WERI-Rb-1 (cell line): ENCODE measurements at regions not wholly inside any gene's neighbourhood (a gene's known extent, or its start where the extent isn't known, plus 50 kb on each side); places are given as distances from the start of the nearest gene placed in this dataset.
"Not testable (repeated sequence)": the region's sequence is repeated elsewhere in the genome, so short reads cannot be mapped to it uniquely, and the experiment has no call there.

Experiments
- DNase-seq: peaks from one replicate; pipeline ENCODE4 v3.0.0-alpha.2; 2020
- H3K27ac ChIP-seq: fragments of 250-450 bp; sonication (Bioruptor Pico); 2 replicates; pipeline ENCODE4 v1.5.1; 2020; ENCODE audit warnings: mild to moderate bottlenecking, moderate library complexity
- H3K27me3 ChIP-seq: fragments of 250-450 bp; sonication (Bioruptor Pico); 2 replicates; pipeline ENCODE4 v1.5.1; 2021; ENCODE audit warnings: mild to moderate bottlenecking, low read depth, moderate library complexity; ENCODE audit not compliant: insufficient read depth, severe bottlenecking
- H3K36me3 ChIP-seq: fragments of 250-450 bp; sonication (Bioruptor Pico); 2 replicates; pipeline ENCODE4 v1.5.1; 2020; ENCODE audit warnings: mild to moderate bottlenecking, moderate library complexity
- H3K4me3 ChIP-seq: 2 replicates; pipeline ENCODE4 v1.5.1; 2011; ENCODE audit warnings: low read depth, mild to moderate bottlenecking, control low read depth, low read length
- H3K9me3 ChIP-seq: fragments of 250-450 bp; sonication (Bioruptor Pico); 2 replicates; pipeline ENCODE4 v1.5.1; 2021; ENCODE audit warnings: mild to moderate bottlenecking, moderate library complexity; ENCODE audit not compliant: severe bottlenecking
- TF ChIP-seq, protein P1 (sequence below): IDR thresholded peaks from 2 replicates; pipeline ENCODE4 v1.5.1; 2011; ENCODE audit warnings: low read depth, mild to moderate bottlenecking, control low read depth, inconsistent platforms, low read length

- Histone ChIP-seq H3K36me3 (no peaks in the 10 kb centered on the region), H3K9me3 (peaks cover 21% of the 10 kb centered on the region), H3K4me3 (no peak overlapping the region), H3K27me3 (no peaks in the 10 kb centered on the region), H3K27ac (no peak overlapping the region)
- no peak for DNase-seq
- TF ChIP-seq, protein P1, sequence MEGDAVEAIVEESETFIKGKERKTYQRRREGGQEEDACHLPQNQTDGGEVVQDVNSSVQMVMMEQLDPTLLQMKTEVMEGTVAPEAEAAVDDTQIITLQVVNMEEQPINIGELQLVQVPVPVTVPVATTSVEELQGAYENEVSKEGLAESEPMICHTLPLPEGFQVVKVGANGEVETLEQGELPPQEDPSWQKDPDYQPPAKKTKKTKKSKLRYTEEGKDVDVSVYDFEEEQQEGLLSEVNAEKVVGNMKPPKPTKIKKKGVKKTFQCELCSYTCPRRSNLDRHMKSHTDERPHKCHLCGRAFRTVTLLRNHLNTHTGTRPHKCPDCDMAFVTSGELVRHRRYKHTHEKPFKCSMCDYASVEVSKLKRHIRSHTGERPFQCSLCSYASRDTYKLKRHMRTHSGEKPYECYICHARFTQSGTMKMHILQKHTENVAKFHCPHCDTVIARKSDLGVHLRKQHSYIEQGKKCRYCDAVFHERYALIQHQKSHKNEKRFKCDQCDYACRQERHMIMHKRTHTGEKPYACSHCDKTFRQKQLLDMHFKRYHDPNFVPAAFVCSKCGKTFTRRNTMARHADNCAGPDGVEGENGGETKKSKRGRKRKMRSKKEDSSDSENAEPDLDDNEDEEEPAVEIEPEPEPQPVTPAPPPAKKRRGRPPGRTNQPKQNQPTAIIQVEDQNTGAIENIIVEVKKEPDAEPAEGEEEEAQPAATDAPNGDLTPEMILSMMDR, result no peak
These were observed 646.5 kb downstream of the GABRG1 start for GRCh38 chr4:45477311-45477733.

GRCh38 chr4:45475548-45475947 lies 648.3 kb downstream of the GABRG1 start:
- TF ChIP-seq, protein P1, result no peak
- no peaks in the 10 kb centered on the region for H3K27me3 ChIP-seq
- no peak overlapping the region for H3K4me3 ChIP-seq
- peaks cover 30% of the 10 kb centered on the region for H3K9me3 ChIP-seq
- H3K36me3 ChIP-seq, result no peaks in the 10 kb centered on the region
- H3K27ac ChIP-seq, result no peak overlapping the region
- no peak for DNase-seq

GRCh38 chr4:45472490-45472889 lies 651.4 kb downstream of the GABRG1 start:
- DNase-seq, result no peak
- H3K27ac ChIP-seq, result no peak overlapping the region
- TF ChIP-seq, protein P1, result no peak
- H3K9me3 ChIP-seq, result peaks cover 27% of the 10 kb centered on the region
- H3K27me3 ChIP-seq, result no peaks in the 10 kb centered on the region
- H3K36me3 ChIP-seq, result no peaks in the 10 kb centered on the region
- no peak overlapping the region for H3K4me3 ChIP-seq

GRCh38 chr4:45471335-45471734 lies 652.5 kb downstream of the GABRG1 start:
- DNase-seq, result no peak
- Histone ChIP-seq H3K36me3 (no peaks in the 10 kb centered on the region), H3K4me3 (no peak overlapping the region), H3K27me3 (no peaks in the 10 kb centered on the region), H3K9me3 (peaks cover 22% of the 10 kb centered on the region), H3K27ac (no peak overlapping the region)
- TF ChIP-seq, protein P1, result no peak

- Histone ChIP-seq H3K4me3 (no peak overlapping the region), H3K27me3 (no peaks in the 10 kb centered on the region), H3K9me3 (peaks cover 8% of the 10 kb centered on the region), H3K27ac (no peak overlapping the region), H3K36me3 (no peaks in the 10 kb centered on the region)
- no peak for DNase-seq
- TF ChIP-seq, protein P1, result no peak
These were observed 656.7 kb downstream of the GABRG1 start for GRCh38 chr4:45467157-45467556.

GRCh38 chr4:45460157-45460556 lies 663.7 kb downstream of the GABRG1 start:
- not testable (repeated sequence) for H3K27ac ChIP-seq, H3K36me3 ChIP-seq, H3K9me3 ChIP-seq, H3K4me3 ChIP-seq, H3K27me3 ChIP-seq, DNase-seq
